HL-60 (cell line): ENCODE measurements at regions not wholly inside any gene's neighbourhood (a gene's known extent, or its start where the extent isn't known, plus 50 kb on each side); places are given as distances from the start of the nearest gene placed in this dataset.

Experiments used
- CTCF ChIP-seq: IDR thresholded peaks from one replicate; pipeline ENCODE4 v1.5.1; 2011; ENCODE audit warnings: low read length, control low read depth, inconsistent platforms; ENCODE audit not compliant: insufficient read depth
- SPI1 ChIP-seq: IDR thresholded peaks from 2 replicates; pipeline ENCODE4 v1.6.1; 2012; ENCODE audit warnings: low read depth, mild to moderate bottlenecking, borderline replicate concordance

- TF ChIP-seq CTCF (no peak), SPI1 (no peak)
Measured at GRCh38 chr10:124296121-124296812, 122.5 kb downstream of the OAT start.
